Astrocyte (in vitro differentiated cells and primary cell): ENCODE measurements at regions not wholly inside any gene's neighbourhood (a gene's known extent, or its start where the extent isn't known, plus 50 kb on each side); places are given as distances from the start of the nearest gene placed in this dataset.

Experiments used
- DNase-seq: peaks from one replicate; pipeline ENCODE4 v3.0.0-alpha.2; 2010; ENCODE audit warnings: low read depth
- FAIRE-seq: peaks from 2 replicates; lab custom pipeline; 2011; peaks lifted over from hg19 to GRCh38; lab: Jason Lieb, UNC
- H2AFZ ChIP-seq: 2 replicates; pipeline ENCODE4 v1.6.0; 2012; ENCODE audit warnings: low read depth, low read length, inconsistent platforms
- H3K27ac ChIP-seq: 2 replicates; pipeline ENCODE4 v1.5.1; 2011; ENCODE audit warnings: low read depth, low read length, inconsistent platforms
- H3K27me3 ChIP-seq: 2 replicates; pipeline ENCODE4 v1.6.0; 2011; ENCODE audit warnings: low read length, inconsistent platforms; ENCODE audit not compliant: insufficient read depth
- H3K36me3 ChIP-seq: 2 replicates; pipeline ENCODE4 v1.5.1; 2011; ENCODE audit warnings: low read length, inconsistent platforms; ENCODE audit not compliant: insufficient read depth
- H3K4me1 ChIP-seq: 2 replicates; pipeline ENCODE4 v1.5.1; 2011; ENCODE audit warnings: low read length, inconsistent platforms; ENCODE audit not compliant: insufficient read depth
- H3K4me2 ChIP-seq: 2 replicates; pipeline ENCODE4 v1.6.0; 2012; ENCODE audit warnings: low read length, inconsistent platforms
- H3K4me3 ChIP-seq: 2 replicates; pipeline ENCODE4 v1.5.1; 2011; ENCODE audit warnings: low read depth, mild to moderate bottlenecking, low read length, inconsistent platforms; ENCODE audit not compliant: insufficient read depth
- H3K79me2 ChIP-seq: 2 replicates; pipeline ENCODE4 v1.6.0; 2012; ENCODE audit warnings: mild to moderate bottlenecking, low read length, inconsistent platforms; ENCODE audit not compliant: insufficient read depth
- H3K9ac ChIP-seq: 2 replicates; pipeline ENCODE4 v1.6.0; 2012; ENCODE audit warnings: mild to moderate bottlenecking, low read length, inconsistent platforms
- H3K9me3 ChIP-seq: 2 replicates; pipeline ENCODE4 v1.5.1; 2012; ENCODE audit warnings: low read depth, mild to moderate bottlenecking, low read length, inconsistent platforms; ENCODE audit not compliant: insufficient read depth
- H4K20me1 ChIP-seq: 2 replicates; pipeline ENCODE4 v1.6.0; 2012; ENCODE audit warnings: low read length, inconsistent platforms; ENCODE audit not compliant: insufficient read depth
- H3K27ac Mint-ChIP-seq: one replicate; pipeline ENCODE4 v1.8.0; 2021; ENCODE audit warnings: mild to moderate bottlenecking, mixed read lengths; ENCODE audit not compliant: unreplicated experiment
- H3K27me3 Mint-ChIP-seq: one replicate; pipeline ENCODE4 v1.8.0; 2021; ENCODE audit warnings: low read depth, mixed read lengths; ENCODE audit not compliant: unreplicated experiment
- H3K36me3 Mint-ChIP-seq: one replicate; pipeline ENCODE4 v1.8.0; 2021; ENCODE audit warnings: low read depth, mixed read lengths; ENCODE audit not compliant: unreplicated experiment
- H3K4me1 Mint-ChIP-seq: one replicate; pipeline ENCODE4 v1.8.0; 2021; ENCODE audit warnings: low read depth, mixed read lengths; ENCODE audit not compliant: unreplicated experiment
- H3K4me3 Mint-ChIP-seq: one replicate; pipeline ENCODE4 v1.8.0; 2021; ENCODE audit warnings: mild to moderate bottlenecking, moderate library complexity, mixed read lengths; ENCODE audit not compliant: unreplicated experiment
- H3K9me3 Mint-ChIP-seq: one replicate; pipeline ENCODE4 v1.8.0; 2021; ENCODE audit warnings: mild to moderate bottlenecking, mixed read lengths; ENCODE audit not compliant: unreplicated experiment
- CTCF ChIP-seq: IDR thresholded peaks from 2 replicates; pipeline ENCODE4 v1.5.1; 2011; ENCODE audit warnings: low read depth, mild to moderate bottlenecking, inconsistent platforms, low read length, moderate library complexity; ENCODE audit not compliant: insufficient read depth
- EZH2 ChIP-seq: IDR thresholded peaks from 2 replicates; pipeline ENCODE4 v1.6.1; 2012; ENCODE audit warnings: mild to moderate bottlenecking, low read length, inconsistent platforms; ENCODE audit not compliant: insufficient read depth

DNA sequence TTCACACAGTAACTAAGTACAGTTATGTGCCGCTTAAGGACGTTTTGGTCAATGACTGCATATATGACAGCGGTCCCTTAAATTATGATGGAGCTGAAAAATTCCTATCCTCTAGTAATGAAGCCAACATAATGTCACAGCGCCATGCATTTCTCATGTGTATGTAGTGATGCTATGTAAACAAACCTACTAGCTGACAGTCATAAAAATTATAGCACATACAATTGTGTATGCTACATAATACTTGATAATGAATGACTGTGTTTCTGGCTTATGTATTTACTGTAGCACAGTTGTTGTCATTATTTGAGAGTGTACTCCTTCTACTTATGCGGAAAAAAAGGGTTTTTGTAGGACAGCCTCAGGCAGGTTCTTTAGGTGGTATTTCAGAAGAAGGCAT is 99.7 kb downstream of the DACT1 start:
- Mint-ChIP-seq H3K27me3 (no peaks in the 10 kb centered on the region), H3K9me3 (no peaks in the 10 kb centered on the region), H3K4me1 (peaks cover 37% of the 10 kb centered on the region), H3K27ac (no peak overlapping the region), H3K4me3 (no peak overlapping the region), H3K36me3 (no peaks in the 10 kb centered on the region)
- Histone ChIP-seq H2AFZ (no peak overlapping the region), H3K9ac (peak overlapping the region; percentile 20), H3K79me2 (no peaks in the 10 kb centered on the region), H3K4me2 (no peak overlapping the region), H3K4me3 (no peak overlapping the region), H4K20me1 (no peaks in the 10 kb centered on the region), H3K9me3 (no peaks in the 10 kb centered on the region), H3K27ac (peak overlapping the region; percentile 79), H3K4me1 (peaks cover 32% of the 10 kb centered on the region), H3K36me3 (no peaks in the 10 kb centered on the region), H3K27me3 (no peaks in the 10 kb centered on the region)
- DNase-seq (no peak), FAIRE-seq (no peak)
- TF ChIP-seq CTCF, result no peak
- TF ChIP-seq EZH2, result no peak

- Histone ChIP-seq H4K20me1 (no peaks in the 10 kb centered on the region), H3K79me2 (no peaks in the 10 kb centered on the region), H3K36me3 (no peaks in the 10 kb centered on the region), H3K9ac (peak overlapping the region; percentile 44), H3K4me2 (peak overlapping the region; percentile 66), H3K9me3 (no peaks in the 10 kb centered on the region), H3K27ac (peak overlapping the region; percentile 79), H2AFZ (no peak overlapping the region), H3K4me1 (peaks cover 32% of the 10 kb centered on the region), H3K27me3 (no peaks in the 10 kb centered on the region), H3K4me3 (no peak overlapping the region)
- Mint-ChIP-seq H3K27ac (peak overlapping the region; percentile 82), H3K9me3 (no peaks in the 10 kb centered on the region), H3K4me1 (peaks cover 32% of the 10 kb centered on the region), H3K36me3 (no peaks in the 10 kb centered on the region), H3K4me3 (no peak overlapping the region), H3K27me3 (no peaks in the 10 kb centered on the region)
- TF ChIP-seq EZH2, result no peak
- TF ChIP-seq CTCF, result no peak
- peak; percentile 95 for FAIRE-seq
- peak; percentile 94 for DNase-seq
Measured at GRCh38 chr14:58738189-58738836, 100.6 kb downstream of the DACT1 start.

DNA sequence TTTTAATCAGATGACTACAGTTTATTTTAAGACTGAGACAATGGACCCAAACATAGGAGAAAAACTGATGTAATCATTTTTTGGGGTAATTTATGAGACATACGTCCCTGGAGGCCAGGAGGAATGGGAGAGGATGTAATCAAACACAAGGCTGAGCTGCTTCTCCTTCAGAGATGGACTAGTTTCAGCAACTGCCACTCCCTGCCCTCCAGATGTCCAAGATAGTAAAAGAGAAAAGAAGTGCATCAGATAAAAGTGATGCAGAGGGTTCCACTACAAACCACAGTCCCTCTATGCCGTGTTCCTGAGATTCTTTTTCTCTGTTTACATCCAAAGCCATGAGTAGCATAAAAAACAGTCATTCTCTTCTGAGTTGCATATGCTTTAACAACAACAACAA is 101.1 kb downstream of the DACT1 start:
- Mint-ChIP-seq H3K4me3 (no peak overlapping the region), H3K27me3 (no peaks in the 10 kb centered on the region), H3K36me3 (no peaks in the 10 kb centered on the region)

More for the DNA sequence above, 101.1 kb downstream of the DACT1 start:
- H3K27ac ChIP-seq, result peak overlapping the region; percentile 79
- TF ChIP-seq EZH2 (no peak), CTCF (no peak)
- no peak overlapping the region for H3K9ac ChIP-seq
- no peak overlapping the region for H3K27ac Mint-ChIP-seq
- no peaks in the 10 kb centered on the region for H3K9me3 Mint-ChIP-seq
- H3K9me3 ChIP-seq, result no peaks in the 10 kb centered on the region
- H3K4me1 Mint-ChIP-seq, result peaks cover 34% of the 10 kb centered on the region
- peak overlapping the region; percentile 11 for H3K4me2 ChIP-seq
- no peak overlapping the region for H2AFZ ChIP-seq
- no peak overlapping the region for H3K4me3 ChIP-seq
- H3K4me1 ChIP-seq, result peaks cover 32% of the 10 kb centered on the region
- no peaks in the 10 kb centered on the region for H3K36me3 ChIP-seq
- H3K27me3 ChIP-seq, result no peaks in the 10 kb centered on the region
- no peaks in the 10 kb centered on the region for H3K79me2 ChIP-seq
- no peak for DNase-seq
- FAIRE-seq, result peak; percentile 32
- H4K20me1 ChIP-seq, result no peaks in the 10 kb centered on the region
